GM18517 (cell line): ENCODE measurements at regions not wholly inside any gene's neighbourhood (a gene's known extent, or its start where the extent isn't known, plus 50 kb on each side); places are given as distances from the start of the nearest gene placed in this dataset.
"Not testable (repeated sequence)": the region's sequence is repeated elsewhere in the genome, so short reads cannot be mapped to it uniquely, and the experiment has no call there.

Source experiments
- ATAC-seq: cut with Tn5 transposase; IDR thresholded peaks from one replicate; pipeline ENCODE4 v1.9.1; 2021; ENCODE audit warnings: mild to moderate bottlenecking, moderate library complexity; ENCODE audit not compliant: unreplicated experiment

GRCh38 chr2:9707611-9708160, 76.9 kb upstream of the YWHAQ start:
- ATAC-seq = no peak

- no peak for ATAC-seq
These were observed 78.1 kb upstream of the YWHAQ start for GRCh38 chr2:9708683-9709538.

- ATAC-seq = no peak
These were observed 78.9 kb upstream of the YWHAQ start for GRCh38 chr2:9709539-9710285.

- no peak for ATAC-seq
These were observed 79.5 kb upstream of the YWHAQ start for GRCh38 chr2:9710311-9710710.

GRCh38 chr2:9712263-9712662, 81.5 kb upstream of the YWHAQ start:
- no peak for ATAC-seq

- ATAC-seq = no peak
These were observed 83.9 kb upstream of the YWHAQ start for GRCh38 chr2:9714630-9715214.

GRCh38 chr2:9715238-9715637, 84.4 kb upstream of the YWHAQ start:
- no peak for ATAC-seq

- no peak for ATAC-seq
These were observed 87.2 kb upstream of the YWHAQ start for GRCh38 chr2:9717886-9718451.

GRCh38 chr2:9720352-9721093, 89.7 kb upstream of the YWHAQ start:
- ATAC-seq = no peak

GRCh38 chr2:9721344-9721743, 90.5 kb upstream of the YWHAQ start:
- no peak for ATAC-seq

- no peak for ATAC-seq
These were observed 91.7 kb upstream of the YWHAQ start for GRCh38 chr2:9722451-9722850.

- no peak for ATAC-seq
These were observed 93.8 kb upstream of the YWHAQ start for GRCh38 chr2:9724565-9724964.

GRCh38 chr2:9725106-9725505, 94.3 kb upstream of the YWHAQ start:
- no peak for ATAC-seq

GRCh38 chr2:9726016-9726415, 95.2 kb upstream of the YWHAQ start:
- not testable (repeated sequence) for ATAC-seq

- ATAC-seq = not testable (repeated sequence)
These were observed 99.7 kb upstream of the YWHAQ start for GRCh38 chr2:9730523-9730922.

- ATAC-seq = no peak
These were observed 102.0 kb upstream of the YWHAQ start for GRCh38 chr2:9732824-9733223.

- no peak for ATAC-seq
These were observed 103.5 kb upstream of the YWHAQ start for GRCh38 chr2:9734308-9734707.

GRCh38 chr2:9735335-9735734, 104.5 kb upstream of the YWHAQ start:
- no peak for ATAC-seq

GRCh38 chr2:9736021-9736420, 105.2 kb upstream of the YWHAQ start:
- ATAC-seq = no peak

GRCh38 chr2:9737053-9737875, 106.0 kb upstream of the TAF1B start:
- ATAC-seq = no peak
